ENCODE measurements at regions not wholly inside any gene's neighbourhood (a gene's known extent, or its start where the extent isn't known, plus 50 kb on each side); places are given as distances from the start of the nearest gene placed in this dataset.

DNA sequence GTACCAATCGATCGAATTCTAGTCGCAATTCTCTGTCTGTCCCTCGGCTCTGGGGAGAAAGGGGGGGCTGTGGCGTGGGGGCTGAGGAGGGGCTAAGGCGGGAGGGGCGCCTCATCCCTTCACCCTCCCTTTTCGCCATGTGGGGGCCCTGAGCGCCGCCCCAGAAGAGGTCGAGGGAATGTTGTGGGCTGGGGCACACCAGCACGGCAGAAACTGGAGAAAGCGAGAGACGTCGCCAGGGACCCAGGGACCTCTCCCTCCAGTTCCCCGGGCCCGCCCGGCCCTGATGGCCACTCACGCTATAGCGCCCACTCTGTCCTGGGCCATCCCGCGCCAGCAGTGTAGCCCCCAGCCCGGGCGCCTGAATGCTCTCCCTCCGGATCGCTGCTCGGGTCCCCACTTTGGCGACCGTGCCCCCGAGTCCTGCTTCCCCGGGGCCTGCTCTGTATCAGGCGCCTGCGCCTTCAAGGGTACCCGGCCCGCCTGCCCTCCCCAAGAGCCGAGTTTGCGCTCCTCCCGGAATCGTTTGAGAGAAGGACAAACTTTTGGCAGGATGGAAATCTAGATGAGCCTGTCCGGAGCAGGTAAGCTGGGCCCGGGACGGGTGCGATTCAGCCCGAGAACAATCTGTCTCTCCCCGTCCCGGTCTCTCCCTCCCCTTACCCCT lies 62.6 kb downstream of the SMUG1 start:
- Histone ChIP-seq H3K9me3 (no peaks in the 10 kb centered on the region), H3K36me3 (no peaks in the 10 kb centered on the region), H3K27me3 (peaks cover 4 to 99% (median 82%) of the 10 kb centered on the region in 7 donors), H3K27ac (peak overlapping the region in 9 of 10 donors; percentile 45 to 71 (median 59)), H3K4me3 (peak overlapping the region; percentile 33 to 59 (median 56)), H3K4me1 (peaks cover 0 to 21% (median 11%) of the 10 kb centered on the region in 9 donors)
- WGBS, 2 donors: 1% methylated on average over 46 of the region's 46 CpGs
- DNase-seq (peak in 1 of 2 donors; percentile 30), ATAC-seq (peak; percentile 50 to 70 (median 65))
- TF ChIP-seq, protein P1, sequence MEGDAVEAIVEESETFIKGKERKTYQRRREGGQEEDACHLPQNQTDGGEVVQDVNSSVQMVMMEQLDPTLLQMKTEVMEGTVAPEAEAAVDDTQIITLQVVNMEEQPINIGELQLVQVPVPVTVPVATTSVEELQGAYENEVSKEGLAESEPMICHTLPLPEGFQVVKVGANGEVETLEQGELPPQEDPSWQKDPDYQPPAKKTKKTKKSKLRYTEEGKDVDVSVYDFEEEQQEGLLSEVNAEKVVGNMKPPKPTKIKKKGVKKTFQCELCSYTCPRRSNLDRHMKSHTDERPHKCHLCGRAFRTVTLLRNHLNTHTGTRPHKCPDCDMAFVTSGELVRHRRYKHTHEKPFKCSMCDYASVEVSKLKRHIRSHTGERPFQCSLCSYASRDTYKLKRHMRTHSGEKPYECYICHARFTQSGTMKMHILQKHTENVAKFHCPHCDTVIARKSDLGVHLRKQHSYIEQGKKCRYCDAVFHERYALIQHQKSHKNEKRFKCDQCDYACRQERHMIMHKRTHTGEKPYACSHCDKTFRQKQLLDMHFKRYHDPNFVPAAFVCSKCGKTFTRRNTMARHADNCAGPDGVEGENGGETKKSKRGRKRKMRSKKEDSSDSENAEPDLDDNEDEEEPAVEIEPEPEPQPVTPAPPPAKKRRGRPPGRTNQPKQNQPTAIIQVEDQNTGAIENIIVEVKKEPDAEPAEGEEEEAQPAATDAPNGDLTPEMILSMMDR (IDR thresholded peaks at IDR 0.05): no peak
- intact Hi-C loops (cut with DNase I): no loop called here

- peak in 7 of 8 donors; percentile 79 to 91 (median 83) for ATAC-seq
- intact Hi-C loops (cut with DNase I): no loop called here
- Histone ChIP-seq H3K36me3 (no peaks in the 10 kb centered on the region), H3K4me1 (peaks cover 0 to 21% (median 11%) of the 10 kb centered on the region in 9 donors), H3K27ac (peak overlapping the region in 9 of 10 donors; percentile 45 to 71 (median 59)), H3K27me3 (peaks cover 4 to 99% (median 83%) of the 10 kb centered on the region in 7 donors), H3K9me3 (no peaks in the 10 kb centered on the region), H3K4me3 (peak overlapping the region; percentile 33 to 59 (median 56))
- TF ChIP-seq, protein P1 (IDR thresholded peaks at IDR 0.05): no peak
- peak; percentile 29 to 69 for DNase-seq
- 4 to 6% methylated on average over 31 of the region's 31 CpGs for WGBS, 2 donors
These were observed 61.9 kb downstream of the SMUG1 start for GRCh38 chr12:54126696-54127537.

DNA sequence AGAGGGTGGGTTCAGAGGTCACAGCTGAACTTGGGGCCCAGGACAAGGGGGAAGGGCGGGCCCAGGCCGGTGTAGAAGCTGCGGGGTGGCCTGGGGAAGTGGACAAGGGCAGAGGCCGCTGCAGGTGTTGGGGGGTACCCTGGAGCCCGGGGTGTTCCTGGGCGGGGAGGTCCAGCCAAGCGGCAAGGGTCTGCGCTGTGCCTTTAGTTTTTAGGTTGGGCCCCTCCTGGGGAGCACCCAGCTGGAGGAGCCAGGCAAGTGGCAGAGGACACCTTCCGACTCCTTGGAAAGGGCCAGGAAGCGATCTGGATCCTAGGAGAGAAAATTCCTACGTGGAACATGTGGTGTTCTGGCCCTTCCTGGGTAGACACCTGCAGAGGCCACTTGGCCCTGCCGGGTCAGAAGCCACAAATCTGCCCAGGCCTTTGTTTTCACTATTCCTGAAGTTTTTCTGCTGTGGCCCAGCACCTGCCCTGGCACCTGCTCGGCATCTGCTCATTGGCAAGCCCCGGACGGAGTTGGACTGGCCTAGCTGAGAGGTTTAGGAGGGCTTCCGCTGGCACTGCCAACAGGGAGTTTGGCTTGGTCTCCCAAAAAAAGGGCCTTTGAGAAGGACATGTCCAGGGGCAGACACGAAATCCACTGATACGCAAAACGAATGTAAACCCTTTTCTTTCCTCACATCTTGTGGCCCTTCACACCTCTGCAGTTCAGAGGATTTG lies 61.1 kb downstream of the SMUG1 start:
- Histone ChIP-seq H3K27ac (peak overlapping the region in 4 of 10 donors; percentile 20 to 62 (median 55)), H3K27me3 (peaks cover 4 to 99% (median 81%) of the 10 kb centered on the region in 7 donors), H3K4me3 (peak overlapping the region in 8 of 10 donors; percentile 45 to 58 (median 56)), H3K9me3 (no peaks in the 10 kb centered on the region), H3K36me3 (no peaks in the 10 kb centered on the region), H3K4me1 (peaks cover 0 to 21% (median 11%) of the 10 kb centered on the region in 9 donors)
- TF ChIP-seq, protein P1 (IDR thresholded peaks at IDR 0.05): no peak
- DNase-seq (no peak), ATAC-seq (peak in 2 of 8 donors; percentile 6 to 15)
- 43 to 63% methylated on average over 19 of the region's 19 CpGs for WGBS, 2 donors
- intact Hi-C loops (cut with DNase I): no loop called here

GRCh38 chr12:54128416-54128815 lies 60.4 kb downstream of the SMUG1 start:
- peaks cover 4 to 99% (median 80%) of the 10 kb centered on the region in 7 donors for H3K27me3 ChIP-seq
- WGBS, 2 donors: 50 to 55% methylated on average over 3 of the region's 3 CpGs
- DNase-seq: no peak

More at GRCh38 chr12:54128416-54128815, 60.4 kb downstream of the SMUG1 start:
- intact Hi-C loops (cut with DNase I): no loop called here
- H3K27ac ChIP-seq: no peak overlapping the region
- H3K36me3 ChIP-seq: no peaks in the 10 kb centered on the region
- no peak overlapping the region for H3K4me3 ChIP-seq
- H3K4me1 ChIP-seq: peaks cover 0 to 21% (median 11%) of the 10 kb centered on the region in 9 donors
- H3K9me3 ChIP-seq: no peaks in the 10 kb centered on the region
- TF ChIP-seq, protein P1 (IDR thresholded peaks at IDR 0.05): no peak
- no peak for ATAC-seq

All from heart right ventricle (tissue), 16 donors.